ENCODE measurements at regions not wholly inside any gene's neighbourhood (a gene's known extent, or its start where the extent isn't known, plus 50 kb on each side); places are given as distances from the start of the nearest gene placed in this dataset.

DNA sequence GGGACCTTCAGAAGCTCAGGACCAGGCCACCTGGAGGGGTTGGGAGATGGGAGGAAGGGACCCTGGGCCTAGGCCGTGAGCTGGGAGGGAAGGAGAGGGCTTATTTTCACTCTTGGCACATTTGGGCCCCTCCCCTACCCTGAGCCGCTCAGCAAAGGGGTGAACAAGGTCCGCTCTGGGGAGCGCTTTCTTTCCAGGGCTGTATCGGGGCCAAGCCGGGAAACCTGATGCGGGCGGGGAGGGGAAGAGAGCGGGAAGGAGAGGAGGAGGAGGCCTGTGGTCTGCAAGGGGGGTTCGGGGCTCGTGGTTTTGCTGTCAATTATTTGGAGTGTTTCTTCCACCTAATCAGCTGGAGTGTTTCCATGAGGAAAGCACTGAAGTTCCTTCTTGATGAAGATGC lies 62.7 kb upstream of the RXRA start:
- intact Hi-C loops (cut with DNase I) = no loop called here
- Histone ChIP-seq H3K27ac (no peak overlapping the region), H3K4me3 (no peak overlapping the region), H3K36me3 (no peaks in the 10 kb centered on the region), H3K4me1 (peaks cover 0 to 25% (median 13%) of the 10 kb centered on the region in 9 donors), H3K9me3 (no peaks in the 10 kb centered on the region), H3K27me3 (peaks cover 0 to 34% (median 6%) of the 10 kb centered on the region in 7 donors)
- no peak for DNase-seq
- no peak for ATAC-seq
- 57 to 64% methylated on average over 10 to 11 of the region's 11 CpGs for WGBS, 2 donors
- TF ChIP-seq, protein P1, sequence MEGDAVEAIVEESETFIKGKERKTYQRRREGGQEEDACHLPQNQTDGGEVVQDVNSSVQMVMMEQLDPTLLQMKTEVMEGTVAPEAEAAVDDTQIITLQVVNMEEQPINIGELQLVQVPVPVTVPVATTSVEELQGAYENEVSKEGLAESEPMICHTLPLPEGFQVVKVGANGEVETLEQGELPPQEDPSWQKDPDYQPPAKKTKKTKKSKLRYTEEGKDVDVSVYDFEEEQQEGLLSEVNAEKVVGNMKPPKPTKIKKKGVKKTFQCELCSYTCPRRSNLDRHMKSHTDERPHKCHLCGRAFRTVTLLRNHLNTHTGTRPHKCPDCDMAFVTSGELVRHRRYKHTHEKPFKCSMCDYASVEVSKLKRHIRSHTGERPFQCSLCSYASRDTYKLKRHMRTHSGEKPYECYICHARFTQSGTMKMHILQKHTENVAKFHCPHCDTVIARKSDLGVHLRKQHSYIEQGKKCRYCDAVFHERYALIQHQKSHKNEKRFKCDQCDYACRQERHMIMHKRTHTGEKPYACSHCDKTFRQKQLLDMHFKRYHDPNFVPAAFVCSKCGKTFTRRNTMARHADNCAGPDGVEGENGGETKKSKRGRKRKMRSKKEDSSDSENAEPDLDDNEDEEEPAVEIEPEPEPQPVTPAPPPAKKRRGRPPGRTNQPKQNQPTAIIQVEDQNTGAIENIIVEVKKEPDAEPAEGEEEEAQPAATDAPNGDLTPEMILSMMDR (IDR thresholded peaks at IDR 0.05) = no peak

DNA sequence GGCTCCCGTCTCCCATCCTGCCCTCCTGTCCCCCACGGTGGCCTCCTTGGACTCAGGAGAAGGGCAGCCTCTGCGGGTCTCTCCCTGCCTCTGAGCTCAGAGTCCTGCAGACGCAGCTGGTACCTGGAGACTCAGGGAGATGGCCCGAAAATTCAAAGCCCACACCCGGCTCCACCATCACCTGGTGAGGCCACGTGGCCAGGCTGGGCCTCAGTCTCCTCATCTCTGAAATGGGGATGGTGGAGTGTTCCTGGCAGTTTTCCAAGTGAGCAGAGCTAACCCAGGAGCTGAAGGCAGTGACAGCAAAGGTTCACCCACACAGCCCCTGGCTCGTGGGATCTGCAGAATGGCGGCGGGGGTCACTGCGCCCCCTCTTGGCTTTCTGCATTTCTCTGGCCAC lies 62.1 kb upstream of the RXRA start:
- WGBS, 2 donors = 82 to 85% methylated on average over 11 of the region's 11 CpGs
- intact Hi-C loops (cut with DNase I) = no loop called here

DNA sequence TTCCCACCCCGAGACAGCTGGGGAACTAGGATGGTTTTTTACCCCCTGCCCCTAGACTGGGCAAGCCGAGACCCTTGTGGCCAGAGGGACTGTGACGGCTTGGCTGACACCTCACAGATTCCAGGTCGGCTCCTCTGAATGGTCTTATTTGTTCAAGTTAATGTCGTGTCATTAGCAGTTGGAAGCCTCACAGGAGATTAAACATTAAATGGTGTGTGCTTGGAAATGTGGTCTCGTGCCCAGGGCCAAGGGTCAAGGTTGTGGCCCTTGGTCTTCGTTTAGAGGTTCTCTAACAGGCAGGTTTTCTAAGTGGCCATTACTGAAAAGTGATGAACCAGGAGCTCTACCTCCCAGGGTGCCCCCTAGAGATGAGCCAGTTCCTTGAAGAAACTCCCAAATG lies 61.2 kb upstream of the RXRA start:
- Histone ChIP-seq H3K27ac (no peak overlapping the region), H3K27me3 (peaks cover 0 to 34% (median 6%) of the 10 kb centered on the region in 7 donors), H3K9me3 (no peaks in the 10 kb centered on the region), H3K4me3 (no peak overlapping the region), H3K4me1 (peaks cover 0 to 18% (median 10%) of the 10 kb centered on the region in 9 donors), H3K36me3 (no peaks in the 10 kb centered on the region)
- DNase-seq (no peak), ATAC-seq (no peak)
- 88 to 90% methylated on average over 7 of the region's 7 CpGs for WGBS, 2 donors
- TF ChIP-seq, protein P1 (IDR thresholded peaks at IDR 0.05) = no peak
- intact Hi-C loops (cut with DNase I) = loop anchor here in 1 of 10 donors (5.0 kb wide), 1 partner anchor 177 kb away; no protein-coding TSS in a partner anchor

More for the DNA sequence above, 62.1 kb upstream of the RXRA start:
- peaks cover 0 to 20% (median 11%) of the 10 kb centered on the region in 9 donors for H3K4me1 ChIP-seq
- no peak for DNase-seq
- H3K4me3 ChIP-seq = no peak overlapping the region
- H3K36me3 ChIP-seq = no peaks in the 10 kb centered on the region
- H3K9me3 ChIP-seq = no peaks in the 10 kb centered on the region
- H3K27me3 ChIP-seq = peaks cover 0 to 34% (median 6%) of the 10 kb centered on the region in 7 donors
- H3K27ac ChIP-seq = no peak overlapping the region
- TF ChIP-seq, protein P1 (IDR thresholded peaks at IDR 0.05) = no peak
- ATAC-seq = no peak

DNA sequence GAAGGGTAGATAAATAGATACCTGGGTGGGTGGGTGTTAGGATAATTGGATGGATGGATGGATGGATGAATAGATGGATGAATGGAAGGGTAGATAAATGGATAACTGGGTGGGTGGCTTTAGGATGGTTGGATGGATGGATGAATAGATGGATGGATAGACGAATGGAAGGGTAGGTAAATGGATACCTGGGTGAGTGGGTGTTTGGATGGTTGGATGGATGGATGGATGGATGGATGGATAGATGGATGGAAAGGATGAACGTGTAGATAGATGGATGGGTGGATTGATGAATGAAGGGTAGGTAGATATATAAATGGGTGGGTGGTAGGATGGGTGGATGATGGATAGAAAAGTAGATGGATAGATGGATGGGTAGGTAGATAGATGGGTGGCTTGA lies 59.8 kb upstream of the RXRA start:
- DNase-seq (no peak), ATAC-seq (no peak)
- H3K27me3 ChIP-seq = peaks cover 0 to 34% (median 6%) of the 10 kb centered on the region in 7 donors
- intact Hi-C loops (cut with DNase I) = loop anchor here in 2 of 10 donors (2.0 to 5.0 kb wide), 2 partner anchors 176 kb away; no protein-coding TSS in a partner anchor
- no peaks in the 10 kb centered on the region for H3K9me3 ChIP-seq
- H3K27ac ChIP-seq = no peak overlapping the region
- TF ChIP-seq, protein P1 (IDR thresholded peaks at IDR 0.05) = no peak
- no peaks in the 10 kb centered on the region for H3K36me3 ChIP-seq
- WGBS, 2 donors = 94 to 95% methylated on average over 2 of the region's 2 CpGs
- peaks cover 0 to 18% (median 10%) of the 10 kb centered on the region in 9 donors for H3K4me1 ChIP-seq
- no peak overlapping the region for H3K4me3 ChIP-seq

Measured in heart right ventricle (tissue), 16 donors.